Hematopoietic multipotent progenitor cell treated with erythropoietin and hydrocortisone succinate and interleukin-3 and kit ligand, for 8 days (in vitro differentiated cells): ENCODE measurements at regions not wholly inside any gene's neighbourhood (a gene's known extent, or its start where the extent isn't known, plus 50 kb on each side); places are given as distances from the start of the nearest gene placed in this dataset.

Experiments used
- DNase-seq: peaks from one replicate; pipeline ENCODE4 v3.0.0-alpha.2; 2015

- DNase-seq, result no peak
Observed at GRCh38 chr4:38189445-38189844, 229.2 kb downstream of the PTTG2 start.

- DNase-seq, result no peak
Observed at GRCh38 chr4:38190717-38191178, 230.6 kb downstream of the PTTG2 start.

- DNase-seq, result no peak
Observed at GRCh38 chr4:38192516-38192915, 232.3 kb downstream of the PTTG2 start.

GRCh38 chr4:38193236-38193863 is 233.2 kb downstream of the PTTG2 start:
- no peak for DNase-seq

GRCh38 chr4:38194047-38194602 is 233.9 kb downstream of the PTTG2 start:
- DNase-seq, result no peak

- no peak for DNase-seq
Observed at GRCh38 chr4:38195486-38195885, 235.3 kb downstream of the PTTG2 start.

- no peak for DNase-seq
Observed at GRCh38 chr4:38195911-38196310, 235.7 kb downstream of the PTTG2 start.

GRCh38 chr4:38202242-38202641 is 242.0 kb downstream of the PTTG2 start:
- no peak for DNase-seq

GRCh38 chr4:38203609-38204008 is 243.4 kb downstream of the PTTG2 start:
- no peak for DNase-seq

- no peak for DNase-seq
Observed at GRCh38 chr4:38204339-38205035, 244.3 kb downstream of the PTTG2 start.

- no peak for DNase-seq
Observed at GRCh38 chr4:38205261-38205660, 245.1 kb downstream of the PTTG2 start.

- DNase-seq, result no peak
Observed at GRCh38 chr4:38207110-38207457, 246.9 kb downstream of the PTTG2 start.

- DNase-seq, result no peak
Observed at GRCh38 chr4:38209654-38210053, 249.5 kb downstream of the PTTG2 start.

- no peak for DNase-seq
Observed at GRCh38 chr4:38210396-38211114, 250.4 kb downstream of the PTTG2 start.

GRCh38 chr4:38211885-38212284 is 251.7 kb downstream of the PTTG2 start:
- DNase-seq, result no peak

GRCh38 chr4:38213083-38213805 is 253.0 kb downstream of the PTTG2 start:
- no peak for DNase-seq

- DNase-seq, result no peak
Observed at GRCh38 chr4:38222892-38223291, 262.7 kb downstream of the PTTG2 start.

- no peak for DNase-seq
Observed at GRCh38 chr4:38223306-38223705, 263.1 kb downstream of the PTTG2 start.

- DNase-seq, result no peak
Observed at GRCh38 chr4:38223782-38224236, 263.6 kb downstream of the PTTG2 start.

- DNase-seq, result no peak
Observed at GRCh38 chr4:38224850-38225249, 264.7 kb downstream of the PTTG2 start.

- DNase-seq, result no peak
Observed at GRCh38 chr4:38226170-38226569, 266.0 kb downstream of the PTTG2 start.

- no peak for DNase-seq
Observed at GRCh38 chr4:38230121-38230801, 270.1 kb downstream of the PTTG2 start.
